C4-2B (cell line): ENCODE measurements at regions not wholly inside any gene's neighbourhood (a gene's known extent, or its start where the extent isn't known, plus 50 kb on each side); places are given as distances from the start of the nearest gene placed in this dataset.
"Not testable (repeated sequence)": the region's sequence is repeated elsewhere in the genome, so short reads cannot be mapped to it uniquely, and the experiment has no call there.

Source experiments
- CTCF ChIP-seq: fragments of 450-650 bp; conservative IDR thresholded peaks from 2 replicates; pipeline ENCODE4 v1.5.1; 2017; ENCODE audit warnings: mild to moderate bottlenecking
- ZFX ChIP-seq: fragments of 450-650 bp; IDR thresholded peaks from 2 replicates; pipeline ENCODE4 v1.6.1; 2017

- TF ChIP-seq CTCF, ZFX: not testable (repeated sequence)
These were observed 102.4 kb upstream of the RHOU start for GRCh38 chr1:228632858-228633257.
